ENCODE measurements at regions not wholly inside any gene's neighbourhood (a gene's known extent, or its start where the extent isn't known, plus 50 kb on each side); places are given as distances from the start of the nearest gene placed in this dataset.

DNA sequence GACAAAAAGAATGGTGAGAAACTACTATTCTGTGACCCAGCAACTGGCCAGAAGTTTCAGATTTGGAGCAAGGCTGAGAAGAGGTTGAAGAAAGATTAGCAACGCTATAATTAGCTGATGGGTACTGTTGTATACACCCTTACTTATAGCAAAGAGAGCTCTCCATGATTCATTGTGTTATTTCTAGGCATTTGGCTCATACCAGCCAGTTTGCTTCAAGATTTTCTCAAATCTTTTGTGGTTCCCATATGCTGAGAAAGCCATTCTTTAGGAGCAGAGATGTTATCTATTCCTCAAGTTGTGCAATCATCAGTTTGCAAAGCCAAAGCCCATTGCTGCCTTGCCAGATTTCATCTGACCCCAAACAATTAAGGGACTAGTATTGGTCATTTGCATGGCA is 179.4 kb downstream of the ETS1 start:
- DNase-seq = no peak

DNA sequence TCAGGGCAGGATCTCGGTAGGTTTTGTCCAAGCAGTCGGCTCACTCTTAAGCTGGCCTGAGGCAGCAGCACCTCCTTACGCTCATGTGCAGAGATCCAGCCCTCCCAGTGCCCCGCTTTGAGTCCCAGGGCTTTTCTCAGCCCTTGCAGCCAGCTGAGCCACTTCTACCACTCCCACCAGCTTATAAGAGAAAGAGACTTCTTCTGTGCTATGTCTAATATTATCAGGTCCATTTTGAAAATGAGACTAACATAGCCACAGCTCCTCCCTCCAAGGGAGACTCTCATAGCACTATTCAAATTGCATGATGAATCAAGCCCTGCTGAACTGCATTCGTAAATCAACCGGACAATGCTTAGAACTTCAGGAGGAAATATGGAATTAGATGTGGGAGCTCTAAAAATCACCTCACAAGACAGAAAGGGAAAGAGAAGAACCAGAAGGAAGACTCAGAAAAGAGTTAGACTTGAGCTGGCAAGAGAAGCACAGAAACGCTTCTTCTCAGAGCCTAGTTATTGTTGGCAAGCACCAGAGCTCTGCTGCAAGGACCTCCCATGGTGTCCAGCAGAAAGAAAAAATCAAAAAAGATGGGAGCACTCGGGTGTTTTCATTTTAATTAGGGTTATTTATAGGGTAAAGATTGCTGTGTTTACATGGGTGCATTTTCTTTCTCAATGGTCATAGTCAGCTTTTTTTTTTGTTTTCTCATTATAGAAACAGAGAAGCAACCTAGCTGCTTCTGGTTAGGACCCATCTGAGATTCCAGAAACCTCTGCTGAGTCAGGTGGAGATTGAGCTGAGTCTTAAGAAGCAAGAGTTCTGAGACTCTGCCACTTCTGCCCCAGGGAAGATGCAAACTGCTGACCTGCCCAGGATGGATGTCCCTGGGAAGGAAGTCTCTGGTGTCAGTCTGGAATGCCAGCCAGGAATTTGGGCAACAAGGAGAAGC is 181.4 kb downstream of the ETS1 start:
- DNase-seq = no peak

DNA sequence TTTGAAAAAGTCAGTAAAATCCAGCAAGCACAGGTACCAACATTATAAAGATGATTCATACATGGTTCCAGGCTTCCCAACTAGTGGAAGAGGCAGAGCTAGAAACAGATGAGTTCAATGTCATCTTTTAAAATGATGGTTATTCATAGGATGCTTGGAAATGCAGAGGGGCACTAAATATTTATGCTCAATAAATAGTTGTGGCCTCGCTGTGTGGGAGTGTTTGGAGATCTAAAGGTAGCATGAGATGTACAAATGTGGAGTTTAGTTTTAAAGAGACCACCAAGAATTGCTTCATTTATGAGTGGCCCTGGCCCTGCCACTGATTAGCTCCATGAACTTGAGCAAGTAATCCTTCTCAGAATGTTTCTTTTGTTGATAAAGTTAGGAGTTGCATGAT is 182.2 kb downstream of the ETS1 start:
- no peak for DNase-seq

DNA sequence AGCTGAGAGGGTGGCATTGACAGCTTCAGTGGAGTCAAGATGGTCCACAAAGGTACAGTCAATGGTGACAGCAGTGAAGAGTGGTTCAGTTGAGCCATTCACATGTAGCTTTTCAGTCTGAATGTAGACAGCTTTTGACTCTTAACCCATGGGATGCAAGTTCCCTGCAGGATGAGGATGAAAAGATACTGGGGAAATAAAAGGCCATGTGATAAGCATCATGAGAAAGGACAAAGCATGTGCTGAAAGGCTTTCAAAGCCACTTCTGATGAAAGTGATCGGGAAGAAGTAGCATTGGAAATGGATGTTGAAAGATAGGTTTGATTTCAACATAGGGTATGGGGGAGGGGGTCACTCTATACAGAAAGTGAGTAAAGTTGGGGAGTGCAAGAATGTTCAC is 182.9 kb downstream of the ETS1 start:
- DNase-seq = no peak

DNA sequence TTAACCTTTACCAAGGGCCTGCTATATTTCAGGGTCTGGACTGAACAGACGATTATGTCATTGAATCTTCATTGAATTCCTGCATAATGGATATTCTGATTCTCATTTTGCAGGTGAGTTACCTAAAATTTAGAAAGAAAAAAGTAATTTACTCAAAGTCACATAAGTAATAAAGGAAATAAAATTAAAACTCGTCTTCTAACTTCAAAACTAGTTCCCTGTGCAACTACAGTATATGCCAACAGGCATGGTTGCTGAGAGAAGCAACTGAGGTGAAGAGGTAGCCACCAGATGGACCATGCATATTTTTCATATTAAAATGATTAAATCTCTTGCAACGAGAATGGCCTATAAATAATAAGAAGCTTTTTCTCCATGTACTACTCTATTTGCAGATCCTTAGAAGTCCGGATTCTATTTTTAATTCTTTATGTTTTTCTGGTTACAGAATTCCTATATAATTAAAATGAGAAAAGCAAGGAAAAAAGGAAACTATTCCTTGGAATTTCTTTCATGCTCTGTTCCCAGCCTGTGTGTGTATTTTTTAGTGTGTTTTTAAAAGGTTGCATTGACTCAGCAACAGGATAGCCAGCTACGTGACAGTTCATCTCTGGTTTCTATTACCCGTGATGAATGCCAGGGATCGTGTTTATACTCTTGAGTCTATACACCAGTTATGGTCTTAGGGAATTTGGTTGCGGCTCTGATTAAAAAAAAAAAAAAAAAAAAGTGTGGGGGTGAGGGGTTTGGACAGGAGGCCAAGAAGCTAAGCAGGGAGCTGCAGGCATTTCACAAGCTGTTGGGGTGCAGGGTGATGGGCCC is 186.8 kb downstream of the ETS1 start:
- DNase-seq = no peak

DNA sequence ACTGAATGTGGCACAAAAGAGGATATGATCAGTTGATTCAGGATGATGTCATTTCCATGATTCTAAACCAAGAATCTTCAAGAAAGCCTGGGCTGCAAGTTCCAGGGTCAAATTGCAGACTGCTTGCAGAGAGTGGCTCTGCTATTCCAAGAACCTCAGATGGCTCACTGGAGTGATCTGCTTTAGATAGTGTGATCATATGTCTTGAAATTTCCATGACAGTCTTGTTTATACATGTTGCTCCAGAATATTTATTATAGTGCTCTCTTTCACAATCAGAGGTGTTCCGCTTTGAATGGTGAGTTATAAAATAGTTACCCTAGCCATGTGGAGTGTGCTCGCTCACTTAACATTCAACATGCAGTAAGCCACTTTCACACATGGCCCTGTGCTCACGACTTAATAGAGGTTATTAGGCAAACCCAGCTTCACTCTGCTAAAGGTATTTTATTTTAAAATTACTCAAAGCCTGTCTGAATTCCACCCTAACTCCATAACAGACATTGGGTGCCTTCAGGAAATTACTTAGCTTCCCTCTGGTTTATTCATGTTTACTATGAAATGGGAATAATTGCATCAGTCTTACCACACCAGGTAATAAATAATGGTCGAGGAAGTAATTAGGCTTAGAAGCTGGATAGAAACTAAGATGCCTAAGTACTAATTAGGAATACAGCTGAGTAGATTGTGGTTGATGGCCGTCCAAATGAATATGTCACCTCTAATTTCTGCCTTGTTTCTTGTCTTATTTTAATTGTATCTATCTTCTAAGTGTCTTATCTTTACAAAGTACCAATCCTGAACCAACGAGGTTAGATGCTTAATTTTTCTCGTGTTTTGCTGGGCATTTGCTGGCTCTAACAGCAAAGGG is 187.9 kb downstream of the ETS1 start:
- DNase-seq = no peak

DNA sequence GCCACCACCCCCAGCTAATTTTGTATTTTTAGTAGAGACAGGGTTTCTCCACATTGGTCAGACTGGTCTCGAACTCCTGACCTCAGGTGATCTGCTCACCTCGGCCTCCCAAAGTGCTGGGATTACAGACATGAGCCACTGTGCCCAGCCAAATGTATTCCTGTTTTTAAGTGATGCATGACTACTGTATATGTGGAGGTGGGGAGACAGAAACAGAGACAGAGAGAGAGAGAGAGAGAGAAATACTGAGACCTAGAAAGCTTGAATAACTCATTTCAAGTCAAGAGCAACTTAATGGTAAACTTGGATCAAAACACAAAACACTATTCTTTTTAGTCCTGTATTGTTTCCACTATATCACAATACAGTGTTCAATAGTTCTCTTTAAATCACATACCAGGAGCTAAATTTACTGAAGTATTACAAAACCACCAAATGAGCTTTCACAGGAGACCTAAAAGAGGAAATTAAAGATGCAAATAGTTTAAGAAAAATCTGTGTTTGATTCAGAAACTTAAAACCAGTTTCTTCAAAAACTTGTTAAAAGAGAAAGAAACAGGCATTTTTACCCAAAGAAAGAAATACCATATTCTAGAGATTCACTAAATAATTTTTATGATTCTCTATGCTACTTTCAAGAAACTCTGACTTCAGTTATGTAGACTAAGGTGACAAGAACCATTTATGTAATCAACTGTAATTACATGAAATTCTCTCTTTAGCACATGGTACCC is 188.7 kb downstream of the ETS1 start:
- DNase-seq = no peak

DNA sequence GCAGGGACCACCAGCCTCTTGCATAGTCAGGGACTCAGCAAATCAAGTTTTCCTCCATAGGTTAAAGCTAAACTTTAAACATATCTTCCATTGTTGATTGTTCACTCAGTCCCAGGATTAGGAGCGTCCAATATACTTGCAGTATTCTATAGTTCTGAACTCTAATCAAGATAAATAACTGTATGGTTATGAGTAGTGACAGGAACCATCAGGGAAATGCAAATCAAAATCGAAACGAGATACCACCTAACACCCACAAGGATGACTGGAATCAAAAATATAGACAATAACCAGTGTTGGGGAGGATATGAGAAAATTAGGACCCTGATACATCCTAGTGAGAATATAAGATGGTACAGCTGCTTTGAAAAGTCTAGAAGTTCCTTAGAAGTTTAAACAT is 190.0 kb downstream of the ETS1 start:
- no peak for DNase-seq

DNA sequence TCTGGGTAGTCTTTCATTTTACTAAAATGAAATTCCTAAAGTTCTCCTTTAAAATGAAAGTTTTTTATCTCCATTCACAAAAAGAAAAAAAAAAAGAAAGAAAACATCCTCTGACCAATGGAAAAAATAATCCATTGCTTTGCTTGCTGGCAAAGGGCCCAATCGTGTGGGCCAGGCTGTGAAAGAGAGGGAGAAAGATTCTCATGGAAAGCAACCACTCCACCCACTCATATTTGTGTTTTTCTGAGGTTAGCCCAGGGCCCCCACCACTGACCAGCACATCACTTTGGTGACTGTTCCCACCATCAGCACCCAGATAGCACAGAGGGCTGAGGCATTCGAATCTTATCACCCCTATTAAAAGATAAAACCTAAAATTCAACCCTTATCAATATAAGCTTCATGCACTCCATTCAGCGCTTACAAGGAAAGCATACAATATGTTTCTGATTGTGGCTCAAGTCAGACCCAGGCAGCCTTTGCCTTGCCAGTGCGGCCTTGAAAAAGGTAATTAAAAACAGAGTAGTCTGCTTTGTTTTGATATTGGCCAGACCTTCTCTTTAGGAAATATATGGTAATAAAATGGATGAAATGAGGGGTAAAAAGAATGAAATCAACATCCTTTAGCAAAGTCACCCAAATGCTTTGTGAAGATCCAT is 192.8 kb downstream of the ETS1 start:
- no peak for DNase-seq

DNA sequence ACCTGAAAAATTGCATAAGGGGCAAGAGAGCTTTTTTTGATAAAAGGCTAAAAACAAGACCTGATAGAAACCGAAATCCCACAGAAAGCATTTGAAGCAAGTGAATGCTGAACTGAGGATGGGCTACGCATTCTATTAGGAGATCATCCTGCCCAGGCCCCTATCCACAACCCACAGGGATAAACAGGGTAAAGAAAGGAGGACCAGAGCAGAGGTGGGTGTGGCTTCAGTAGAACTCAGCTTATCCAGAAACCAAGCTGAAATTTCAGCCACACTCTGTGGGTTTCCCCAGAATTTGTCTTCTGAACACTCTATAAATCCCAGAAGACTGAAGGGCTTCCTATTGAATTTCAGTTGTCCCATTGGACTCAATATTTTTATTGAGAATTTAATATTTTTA is 195.1 kb downstream of the ETS1 start:
- no peak for DNase-seq

DNA sequence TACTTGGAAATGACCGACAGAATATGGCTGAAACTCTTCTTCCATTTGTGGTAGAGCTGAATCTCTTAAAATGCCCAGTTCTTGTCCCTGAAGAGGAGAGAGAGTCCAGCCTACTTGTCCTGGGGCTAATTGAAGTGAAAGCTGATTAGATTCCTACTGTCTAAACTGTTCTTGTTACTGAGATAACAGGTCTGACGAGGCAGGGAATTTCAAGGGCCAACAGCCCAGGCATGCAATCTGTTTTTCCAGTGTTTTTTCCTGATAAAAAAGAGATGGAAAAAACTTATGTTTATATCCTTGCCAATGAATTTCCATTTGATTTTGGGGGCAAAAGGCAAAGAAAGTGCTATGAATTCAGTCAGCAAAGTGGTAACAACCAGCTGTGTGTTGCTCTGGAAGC is 195.5 kb downstream of the ETS1 start:
- DNase-seq = no peak

DNA sequence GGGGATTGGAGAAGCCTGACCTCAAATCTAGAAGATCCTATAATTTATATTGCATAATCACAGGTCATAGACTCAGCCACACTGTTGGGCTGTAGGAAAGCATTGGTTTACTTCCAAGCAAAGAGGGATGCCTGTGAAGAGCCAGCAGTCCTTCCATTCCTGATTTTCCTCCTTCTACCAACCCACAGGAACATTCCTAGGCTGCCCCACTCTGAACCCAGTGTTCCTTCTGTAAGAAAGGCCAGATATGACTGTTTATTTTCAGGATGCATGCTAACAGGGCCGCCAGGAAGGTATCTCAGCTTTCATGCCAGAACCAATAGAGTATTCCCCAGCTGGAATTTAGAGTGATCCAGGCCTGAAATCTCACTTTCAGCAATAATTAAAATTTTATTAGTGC is 197.1 kb downstream of the ETS1 start:
- DNase-seq = no peak

DNA sequence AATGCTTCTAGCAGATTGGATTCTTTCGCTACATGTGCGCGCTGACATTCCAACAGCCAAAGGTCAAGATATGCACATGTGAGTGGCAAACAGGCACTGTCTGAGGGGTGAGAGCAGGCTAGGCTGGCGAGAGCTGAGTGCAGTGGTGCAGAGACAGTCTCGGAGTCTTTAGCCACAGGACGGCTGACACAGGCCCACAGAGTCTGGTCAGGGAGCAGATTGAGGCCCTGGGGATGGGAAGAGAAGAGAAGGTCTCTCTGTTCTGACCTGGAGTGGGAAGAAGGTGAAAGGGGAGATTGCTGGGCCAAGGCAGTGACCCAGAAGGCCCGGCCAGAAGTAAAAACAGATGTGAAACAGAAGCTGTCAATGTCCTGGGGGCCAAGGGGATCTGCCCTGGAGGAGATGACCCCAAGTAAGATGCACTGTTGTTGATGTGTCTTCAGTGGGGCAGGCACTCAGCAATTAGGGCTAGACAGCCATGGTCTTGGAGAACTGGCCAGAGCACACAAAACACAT is 197.8 kb downstream of the ETS1 start:
- no peak for DNase-seq

DNA sequence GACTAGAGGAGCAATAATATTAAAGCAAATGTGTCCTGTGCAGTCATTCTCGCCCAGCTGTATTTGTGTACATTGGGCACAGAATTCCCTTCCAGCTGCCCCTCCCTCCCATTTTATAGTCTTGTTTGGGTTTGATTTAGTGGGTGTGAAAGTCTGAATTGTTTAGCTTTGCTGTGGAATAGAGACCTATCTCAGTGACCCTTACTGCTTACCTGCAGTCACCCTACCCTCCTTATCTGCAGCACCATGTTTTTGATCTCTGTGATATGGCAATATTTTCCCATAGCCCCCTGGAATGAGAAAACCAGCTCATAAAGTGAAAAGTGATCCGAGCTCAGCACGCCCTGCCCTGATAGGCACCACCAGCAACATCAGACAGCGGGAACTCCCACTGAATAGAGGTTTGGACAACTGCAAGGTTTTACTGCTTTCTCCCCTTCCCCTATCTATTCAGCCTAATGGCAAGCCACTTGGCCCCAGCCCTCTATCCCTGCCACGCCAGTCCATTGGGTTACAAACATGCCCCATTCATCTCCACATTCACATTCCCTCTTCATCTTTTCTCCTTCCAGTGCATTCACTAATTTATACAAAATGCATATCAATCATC is 199.0 kb downstream of the ETS1 start:
- no peak for DNase-seq

DNA sequence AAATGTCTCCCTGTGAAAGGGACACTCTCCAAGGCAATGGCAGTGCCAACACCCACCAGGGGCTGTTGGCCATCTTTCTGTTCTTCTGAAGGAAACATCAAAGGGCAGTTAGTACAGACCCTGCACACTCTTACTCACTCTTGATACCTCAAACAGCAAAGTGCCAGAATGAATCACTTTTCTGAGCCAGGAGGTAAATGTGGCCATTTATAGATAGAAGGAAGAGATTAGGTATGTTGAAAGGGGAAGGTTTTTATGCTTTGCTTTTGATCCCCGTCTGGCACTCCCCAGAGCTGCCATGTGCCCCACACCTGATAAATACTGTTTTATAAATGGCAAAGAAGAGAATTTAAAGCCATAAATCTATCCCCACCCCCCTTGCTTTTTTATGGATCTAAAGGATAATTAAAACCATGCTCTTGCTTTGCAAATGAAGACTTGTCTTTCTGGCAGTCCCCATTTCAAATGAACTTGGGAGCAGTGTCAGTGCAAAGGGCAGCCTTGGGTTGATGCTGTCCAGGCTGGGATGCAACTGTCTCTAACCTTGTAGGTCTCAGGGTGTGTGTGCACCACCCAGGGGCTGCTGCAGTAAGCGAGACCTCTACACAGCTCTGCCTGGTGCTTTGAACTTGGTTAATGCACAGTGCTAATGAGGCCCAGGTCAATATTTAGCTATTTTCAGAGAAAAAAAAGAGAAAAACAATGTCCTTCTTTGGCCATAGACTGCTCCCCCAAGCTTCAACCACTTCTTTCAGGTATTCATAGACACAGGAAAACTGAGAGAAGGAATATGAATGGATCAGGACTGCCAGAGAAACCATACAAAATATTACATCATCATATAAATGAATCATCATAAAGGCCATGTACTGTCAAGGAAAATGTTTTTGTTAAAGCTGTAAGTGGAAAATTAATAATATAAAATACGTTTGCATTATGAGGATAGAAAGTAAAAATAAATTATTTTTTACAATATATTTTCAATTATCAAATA is 207.5 kb downstream of the ETS1 start:
- no peak for DNase-seq

DNA sequence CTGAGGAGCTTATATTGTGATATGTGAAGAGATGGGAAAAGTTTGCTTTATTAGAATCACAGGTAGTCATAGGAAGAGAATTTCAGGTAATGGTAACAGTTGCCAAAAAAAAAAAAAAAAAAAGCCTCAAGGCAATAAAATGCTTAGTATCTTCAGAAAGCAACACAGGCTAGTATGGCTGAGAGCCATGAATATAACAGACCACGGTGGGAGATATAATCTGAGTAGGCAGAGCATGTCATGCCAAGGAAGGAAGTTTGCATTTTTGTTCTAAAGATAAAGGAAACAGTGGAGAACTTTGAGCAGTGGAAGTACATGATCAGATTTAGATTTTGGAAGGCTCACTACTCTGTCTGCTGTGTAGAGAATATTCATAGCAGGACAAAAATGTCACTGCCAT is 211.4 kb downstream of the ETS1 start:
- DNase-seq = no peak

DNA sequence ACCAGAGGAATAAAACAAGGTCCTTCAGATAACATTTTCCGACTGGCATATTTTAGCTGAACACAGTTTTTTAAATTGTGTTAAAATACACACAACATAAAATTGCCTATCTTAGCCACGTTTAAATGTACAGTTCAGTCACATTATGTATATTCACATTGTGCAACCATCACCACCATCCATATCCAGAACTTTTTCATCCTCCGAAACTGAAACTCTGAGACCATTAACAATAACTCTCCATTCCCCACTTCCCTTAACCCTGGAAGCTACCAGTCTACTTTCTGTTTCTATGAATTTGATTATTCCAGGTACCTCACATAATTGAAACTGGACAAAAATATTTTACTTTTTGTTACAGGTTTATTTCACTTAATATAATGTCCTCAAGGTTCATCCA is 213.3 kb downstream of the ETS1 start:
- no peak for DNase-seq

DNA sequence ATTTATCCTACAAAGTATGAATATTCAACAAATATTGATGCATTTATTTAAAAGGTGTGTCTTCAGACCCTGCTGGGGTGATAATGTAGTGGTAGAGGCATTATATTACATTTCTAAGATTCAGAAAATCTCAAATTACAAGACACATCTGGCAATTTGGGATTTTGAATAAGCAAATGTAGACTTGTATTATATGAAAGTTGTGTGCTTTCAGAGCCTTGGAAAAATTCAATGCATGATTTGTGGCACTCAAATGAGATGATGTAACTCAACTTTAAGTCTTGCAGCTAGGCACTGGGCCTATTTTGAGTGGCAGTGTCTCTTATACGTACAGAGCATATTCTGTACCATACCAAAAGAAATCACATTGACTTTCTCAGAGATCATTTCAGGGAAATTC is 214.4 kb downstream of the ETS1 start:
- DNase-seq = no peak

DNA sequence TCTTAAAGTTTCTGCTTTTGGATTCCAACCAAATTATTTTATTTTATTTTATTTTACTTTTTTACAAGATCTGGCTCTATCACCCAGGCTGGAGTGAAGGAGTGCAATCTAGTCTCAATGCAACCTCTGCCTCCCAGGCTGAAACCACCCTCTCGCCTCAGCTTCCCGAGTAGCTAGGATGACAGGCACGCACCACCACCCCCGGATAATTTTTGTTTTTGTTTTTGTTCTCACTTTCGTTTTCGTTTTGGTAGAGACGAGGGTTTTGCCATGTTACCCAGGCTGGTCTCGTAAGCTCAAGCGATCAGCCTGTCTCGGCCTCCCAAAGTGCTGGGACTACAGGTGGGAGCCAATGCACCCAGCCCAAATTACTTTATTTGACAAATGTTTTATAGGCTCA is 219.8 kb downstream of the ETS1 start:
- no peak for DNase-seq
